ENCODE measurements at regions not wholly inside any gene's neighbourhood (a gene's known extent, or its start where the extent isn't known, plus 50 kb on each side); places are given as distances from the start of the nearest gene placed in this dataset.

DNA sequence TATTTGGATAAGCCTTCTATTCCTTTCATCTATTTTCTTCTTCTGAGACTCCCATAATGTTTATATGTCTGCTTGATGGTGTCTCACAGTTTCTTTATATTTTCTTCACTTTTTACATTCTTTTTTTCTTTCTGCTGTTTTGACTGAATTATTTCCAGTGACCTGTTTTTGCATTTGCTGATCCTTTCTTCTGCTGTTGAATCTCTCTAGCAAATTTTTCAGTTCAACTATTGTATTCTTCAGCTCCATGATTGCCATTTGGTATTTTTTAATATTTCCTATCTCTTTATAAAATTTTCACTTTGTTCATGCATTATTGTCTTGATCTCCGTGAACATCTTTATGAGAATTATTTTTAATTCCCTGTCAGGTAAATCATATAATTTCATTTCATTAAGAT is 122.3 kb upstream of the ST6GALNAC5 start:
- Mint-ChIP-seq H3K9me3 (ENCODE audit: low read depth, unreplicated experiment) (peaks cover 3% of the 10 kb centered on the region), H3K27me3 (ENCODE audit: unreplicated experiment) (peaks cover 9% of the 10 kb centered on the region), H3K36me3 (ENCODE audit: insufficient read depth, unreplicated experiment) (no peaks in the 10 kb centered on the region), H3K4me1 (ENCODE audit: low read depth, unreplicated experiment) (no peaks in the 10 kb centered on the region), H3K27ac (ENCODE audit: unreplicated experiment) (no peak overlapping the region), H3K4me3 (ENCODE audit: low read depth, unreplicated experiment) (no peak overlapping the region)
- BruUV-seq (replicated peaks), result no TSS peak
- intact Hi-C loops (cut with micrococcal nuclease; ENCODE audit: unreplicated experiment), result no loop called here
- CTCF ChIA-PET, result no interaction called here
- DNase-seq, result no peak
- TF ChIP-seq, protein P1, sequence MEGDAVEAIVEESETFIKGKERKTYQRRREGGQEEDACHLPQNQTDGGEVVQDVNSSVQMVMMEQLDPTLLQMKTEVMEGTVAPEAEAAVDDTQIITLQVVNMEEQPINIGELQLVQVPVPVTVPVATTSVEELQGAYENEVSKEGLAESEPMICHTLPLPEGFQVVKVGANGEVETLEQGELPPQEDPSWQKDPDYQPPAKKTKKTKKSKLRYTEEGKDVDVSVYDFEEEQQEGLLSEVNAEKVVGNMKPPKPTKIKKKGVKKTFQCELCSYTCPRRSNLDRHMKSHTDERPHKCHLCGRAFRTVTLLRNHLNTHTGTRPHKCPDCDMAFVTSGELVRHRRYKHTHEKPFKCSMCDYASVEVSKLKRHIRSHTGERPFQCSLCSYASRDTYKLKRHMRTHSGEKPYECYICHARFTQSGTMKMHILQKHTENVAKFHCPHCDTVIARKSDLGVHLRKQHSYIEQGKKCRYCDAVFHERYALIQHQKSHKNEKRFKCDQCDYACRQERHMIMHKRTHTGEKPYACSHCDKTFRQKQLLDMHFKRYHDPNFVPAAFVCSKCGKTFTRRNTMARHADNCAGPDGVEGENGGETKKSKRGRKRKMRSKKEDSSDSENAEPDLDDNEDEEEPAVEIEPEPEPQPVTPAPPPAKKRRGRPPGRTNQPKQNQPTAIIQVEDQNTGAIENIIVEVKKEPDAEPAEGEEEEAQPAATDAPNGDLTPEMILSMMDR (IDR thresholded peaks at IDR 0.05; ENCODE audit: unreplicated experiment), result no peak

DNA sequence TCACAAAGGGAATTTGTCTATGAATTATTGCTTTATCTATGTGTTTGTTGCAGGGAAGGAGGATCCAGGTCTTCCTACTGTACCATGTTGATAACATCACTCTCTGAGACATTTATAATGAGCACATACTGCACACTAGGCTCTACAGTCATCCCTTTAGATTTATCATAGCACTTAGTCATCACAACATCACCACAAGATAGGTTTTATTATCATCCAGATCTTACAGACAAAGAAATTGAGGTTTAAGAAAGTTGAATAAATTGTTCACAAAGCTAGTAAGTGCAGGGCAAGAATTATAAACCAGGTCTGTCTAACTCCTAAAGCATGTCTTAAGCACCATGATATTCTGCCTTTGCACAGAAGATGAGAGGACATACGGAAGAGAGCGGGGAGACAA is 121.1 kb upstream of the ST6GALNAC5 start:
- CTCF ChIA-PET, result no interaction called here
- Mint-ChIP-seq H3K9me3 (ENCODE audit: low read depth, unreplicated experiment) (peaks cover 3% of the 10 kb centered on the region), H3K4me1 (ENCODE audit: low read depth, unreplicated experiment) (no peaks in the 10 kb centered on the region), H3K36me3 (ENCODE audit: insufficient read depth, unreplicated experiment) (no peaks in the 10 kb centered on the region), H3K27ac (ENCODE audit: unreplicated experiment) (no peak overlapping the region), H3K27me3 (ENCODE audit: unreplicated experiment) (no peaks in the 10 kb centered on the region), H3K4me3 (ENCODE audit: low read depth, unreplicated experiment) (no peak overlapping the region)
- no peak for DNase-seq
- intact Hi-C loops (cut with micrococcal nuclease; ENCODE audit: unreplicated experiment), result no loop called here
- TF ChIP-seq, protein P1 (IDR thresholded peaks at IDR 0.05; ENCODE audit: unreplicated experiment), result no peak
- BruUV-seq (replicated peaks), result no TSS peak

DNA sequence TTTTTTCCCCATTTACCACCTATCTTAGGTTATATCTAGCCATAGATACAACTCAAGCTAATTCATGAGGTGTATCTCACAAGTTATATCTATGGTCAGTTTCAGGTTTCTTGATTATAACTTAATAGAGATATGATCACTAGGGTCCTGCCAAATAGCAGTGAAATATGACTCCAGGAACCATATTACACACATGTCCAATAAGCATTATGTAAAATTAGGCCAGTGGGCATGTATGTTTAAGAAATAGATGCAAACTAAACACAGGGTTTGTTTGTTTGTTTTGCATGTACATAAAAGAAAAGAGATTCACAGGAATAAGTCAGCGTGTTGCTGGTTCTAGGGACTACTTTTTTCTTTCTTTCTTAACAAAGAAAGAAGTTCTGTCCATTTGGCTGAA is 112.5 kb upstream of the ST6GALNAC5 start:
- no peaks in the 10 kb centered on the region for H3K9me3 Mint-ChIP-seq (ENCODE audit: low read depth, unreplicated experiment)
- CTCF ChIA-PET, result no interaction called here
- TF ChIP-seq, protein P1 (IDR thresholded peaks at IDR 0.05; ENCODE audit: unreplicated experiment), result no peak
- H3K27me3 Mint-ChIP-seq (ENCODE audit: unreplicated experiment), result no peaks in the 10 kb centered on the region
- BruUV-seq (replicated peaks), result no TSS peak
- H3K36me3 Mint-ChIP-seq (ENCODE audit: insufficient read depth, unreplicated experiment), result no peaks in the 10 kb centered on the region
- no peak for DNase-seq
- intact Hi-C loops (cut with micrococcal nuclease; ENCODE audit: unreplicated experiment), result no loop called here
- no peak overlapping the region for H3K27ac Mint-ChIP-seq (ENCODE audit: unreplicated experiment)
- no peak overlapping the region for H3K4me3 Mint-ChIP-seq (ENCODE audit: low read depth, unreplicated experiment)
- H3K4me1 Mint-ChIP-seq (ENCODE audit: low read depth, unreplicated experiment), result no peaks in the 10 kb centered on the region

DNA sequence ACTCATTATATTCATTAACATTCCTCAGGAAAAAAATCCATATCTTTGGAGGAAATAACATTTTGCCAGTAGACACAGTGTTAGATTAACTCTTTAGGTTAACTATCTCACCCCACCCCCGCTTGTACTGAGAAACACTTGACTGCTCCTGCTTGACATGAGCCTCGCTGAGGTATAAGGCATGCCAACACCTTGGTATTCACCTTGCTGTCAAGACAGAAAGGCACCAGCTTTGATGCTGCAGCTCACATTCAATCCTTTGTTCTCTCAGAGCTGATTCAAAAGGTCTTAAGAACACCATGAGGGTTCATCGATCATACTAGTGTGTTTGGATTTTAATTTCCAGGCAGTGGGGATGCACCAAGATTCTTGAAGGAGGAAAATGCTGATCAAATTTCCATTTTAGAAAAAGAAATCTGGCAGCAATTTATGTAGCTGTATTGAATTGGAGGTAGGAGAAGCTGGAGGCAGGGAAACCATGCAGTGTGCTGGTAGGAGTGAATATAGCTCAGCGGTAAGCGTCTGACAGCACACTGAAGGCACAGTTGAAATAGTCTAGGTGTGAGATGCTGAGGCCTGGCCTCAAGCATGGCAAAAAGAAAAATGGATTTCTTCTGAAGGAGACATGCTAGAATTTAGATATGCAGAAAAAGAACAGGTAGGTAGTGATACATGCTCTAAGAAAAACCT is 108.0 kb upstream of the ST6GALNAC5 start:
- H3K9me3 Mint-ChIP-seq (ENCODE audit: low read depth, unreplicated experiment), result no peaks in the 10 kb centered on the region
- TF ChIP-seq, protein P1 (IDR thresholded peaks at IDR 0.05; ENCODE audit: unreplicated experiment), result no peak

More for the DNA sequence above, 108.0 kb upstream of the ST6GALNAC5 start:
- Mint-ChIP-seq H3K4me3 (ENCODE audit: low read depth, unreplicated experiment) (no peak overlapping the region), H3K4me1 (ENCODE audit: low read depth, unreplicated experiment) (no peaks in the 10 kb centered on the region), H3K27me3 (ENCODE audit: unreplicated experiment) (no peaks in the 10 kb centered on the region), H3K27ac (ENCODE audit: unreplicated experiment) (no peak overlapping the region), H3K36me3 (ENCODE audit: insufficient read depth, unreplicated experiment) (no peaks in the 10 kb centered on the region)
- BruUV-seq (replicated peaks), result no TSS peak
- intact Hi-C loops (cut with micrococcal nuclease; ENCODE audit: unreplicated experiment), result no loop called here
- CTCF ChIA-PET, result no interaction called here
- DNase-seq, result no peak

All from Calu3 (cell line).